Keratinocyte (primary cell): ENCODE measurements at regions not wholly inside any gene's neighbourhood (a gene's known extent, or its start where the extent isn't known, plus 50 kb on each side); places are given as distances from the start of the nearest gene placed in this dataset.
"Not testable (repeated sequence)": the region's sequence is repeated elsewhere in the genome, so short reads cannot be mapped to it uniquely, and the experiment has no call there.

Source experiments
- EZH2 ChIP-seq: IDR thresholded peaks from one replicate; pipeline ENCODE4 v1.6.1; 2012; ENCODE audit warnings: inconsistent platforms, mild to moderate bottlenecking, low read length, moderate library complexity
- TF ChIP-seq, protein P1 (sequence below), 3 experiments: IDR thresholded peaks in 1 of 3; conservative IDR thresholded peaks in 1 of 3; optimal IDR thresholded peaks in 1 of 3; 2 replicates in 2 of 3; 3 replicates in 1 of 3; pipeline versions ENCODE3 to v1.5.1; 2011; ENCODE audit warnings: low read length in 3 of 3, mild to moderate bottlenecking in 3 of 3, moderate library complexity in 2 of 3, control low read depth in 1 of 3, inconsistent platforms in 1 of 3; ENCODE audit not compliant: insufficient read depth in 2 of 3; ENCODE audit errors: extremely low read depth in 1 of 3

DNA sequence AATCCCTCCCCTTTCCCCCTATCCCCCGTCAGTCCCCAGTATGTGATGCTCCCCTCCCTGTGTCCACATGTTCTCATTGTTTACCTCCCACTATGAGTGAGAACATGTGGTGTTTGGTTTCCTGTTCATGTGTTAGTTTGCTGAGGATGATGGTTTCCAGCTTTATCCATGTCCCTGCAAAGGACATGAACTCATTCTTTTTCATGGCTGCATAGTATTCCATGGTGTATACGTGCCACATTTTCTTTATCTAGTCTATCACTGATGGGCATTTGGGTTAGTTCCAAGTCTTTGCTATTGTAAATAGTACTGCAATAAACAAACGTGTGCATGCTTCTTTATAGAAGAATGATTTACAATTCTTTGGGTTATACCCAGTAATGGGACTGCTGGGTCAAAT is 165.6 kb upstream of the TENM4 start:
- TF ChIP-seq, protein P1, sequence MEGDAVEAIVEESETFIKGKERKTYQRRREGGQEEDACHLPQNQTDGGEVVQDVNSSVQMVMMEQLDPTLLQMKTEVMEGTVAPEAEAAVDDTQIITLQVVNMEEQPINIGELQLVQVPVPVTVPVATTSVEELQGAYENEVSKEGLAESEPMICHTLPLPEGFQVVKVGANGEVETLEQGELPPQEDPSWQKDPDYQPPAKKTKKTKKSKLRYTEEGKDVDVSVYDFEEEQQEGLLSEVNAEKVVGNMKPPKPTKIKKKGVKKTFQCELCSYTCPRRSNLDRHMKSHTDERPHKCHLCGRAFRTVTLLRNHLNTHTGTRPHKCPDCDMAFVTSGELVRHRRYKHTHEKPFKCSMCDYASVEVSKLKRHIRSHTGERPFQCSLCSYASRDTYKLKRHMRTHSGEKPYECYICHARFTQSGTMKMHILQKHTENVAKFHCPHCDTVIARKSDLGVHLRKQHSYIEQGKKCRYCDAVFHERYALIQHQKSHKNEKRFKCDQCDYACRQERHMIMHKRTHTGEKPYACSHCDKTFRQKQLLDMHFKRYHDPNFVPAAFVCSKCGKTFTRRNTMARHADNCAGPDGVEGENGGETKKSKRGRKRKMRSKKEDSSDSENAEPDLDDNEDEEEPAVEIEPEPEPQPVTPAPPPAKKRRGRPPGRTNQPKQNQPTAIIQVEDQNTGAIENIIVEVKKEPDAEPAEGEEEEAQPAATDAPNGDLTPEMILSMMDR (optimal IDR thresholded peaks at IDR 0.05 in 1 of 3, IDR thresholded peaks at IDR 0.05 in 1 of 3, conservative IDR thresholded peaks at IDR 0.05 in 1 of 3; ENCODE audit: extremely low read depth in 1 of 3, insufficient read depth in 2 of 3, low read length in 3 of 3), result not testable (repeated sequence)
- not testable (repeated sequence) for TF ChIP-seq EZH2
